IMR-90 (cell line): ENCODE measurements at regions not wholly inside any gene's neighbourhood (a gene's known extent, or its start where the extent isn't known, plus 50 kb on each side); places are given as distances from the start of the nearest gene placed in this dataset.

ENCODE experiments used
- ATAC-seq: fragments of 200-7000 bp; cut with Tn5 transposase; 2 replicates; pipeline ENCODE4 v1.9.1; 2020; ENCODE audit warnings: low read depth, mild to moderate bottlenecking, moderate library complexity
- BruUV-seq: library from RNA; stranded (reverse); fragments of 400-500 nt; replicated peaks from 2 replicates; lab custom pipeline; 2021; lab: Mats Ljungman, UMichigan
- CTCF ChIA-PET: fragments of 300-600 bp; formaldehyde crosslinking; extraction: SDS; loops from one replicate; lab custom pipeline; 2021; ENCODE audit warnings: antibody characterized with exemption; lab: Yijun Ruan, JAX
- POLR2A ChIA-PET: fragments of 300-600 bp; sonication (Branson Sonifier 250); formaldehyde crosslinking; loops from one replicate; lab custom pipeline; 2022; ENCODE audit warnings: antibody characterized with exemption; ENCODE audit not compliant: unreplicated experiment; lab: Charles Lee
- DNase-seq: peaks from one replicate; pipeline ENCODE4 v3.0.0; 2013
- H2AFZ ChIP-seq: replicated peaks from 2 replicates; pipeline ENCODE3; 2013; ENCODE audit warnings: low read length, mild to moderate bottlenecking; ENCODE audit not compliant: poor library complexity
- H2AK5ac ChIP-seq: 2 replicates; pipeline ENCODE4 v1.6.1; 2013; ENCODE audit warnings: low read depth, low read length, inconsistent platforms
- H2AK9ac ChIP-seq: replicated peaks from 2 replicates; pipeline ENCODE3; 2013; ENCODE audit warnings: mild to moderate bottlenecking, low read depth, low read length, moderate library complexity; ENCODE audit not compliant: poor library complexity
- H2BK120ac ChIP-seq: 2 replicates; pipeline ENCODE4 v1.6.1; 2013; ENCODE audit warnings: low read depth, low read length, inconsistent platforms
- H2BK15ac ChIP-seq: 3 replicates; pipeline ENCODE4 v1.6.1; 2013; ENCODE audit warnings: low read depth, low read length, inconsistent platforms
- H2BK20ac ChIP-seq: 2 replicates; pipeline ENCODE4 v1.6.1; 2013; ENCODE audit warnings: low read depth, mild to moderate bottlenecking, inconsistent platforms, low read length, moderate library complexity
- H2BK5ac ChIP-seq: 2 replicates; pipeline ENCODE4 v1.6.1; 2013; ENCODE audit warnings: mild to moderate bottlenecking, low read depth, low read length, inconsistent platforms; ENCODE audit not compliant: poor library complexity, severe bottlenecking
- H3K14ac ChIP-seq: replicated peaks from 2 replicates; pipeline ENCODE4 v1.6.1; 2013; ENCODE audit warnings: low read depth, low read length, inconsistent platforms
- H3K18ac ChIP-seq: 2 replicates; pipeline ENCODE4 v1.6.1; 2013; ENCODE audit warnings: low read depth, low read length, control low read depth
- H3K23ac ChIP-seq: 2 replicates; pipeline ENCODE4 v1.6.1; 2013; ENCODE audit warnings: low read depth, low read length, inconsistent platforms
- H3K27ac ChIP-seq: 2 replicates; pipeline ENCODE4 v1.5.1; 2013; ENCODE audit warnings: mild to moderate bottlenecking, control low read depth, low read length; ENCODE audit not compliant: insufficient read depth
- H3K27me3 ChIP-seq: 2 replicates; pipeline ENCODE4 v1.6.1; 2013; ENCODE audit warnings: low read length; ENCODE audit not compliant: control insufficient read depth, insufficient read depth
- H3K36me3 ChIP-seq: 2 replicates; pipeline ENCODE4 v1.6.1; 2013; ENCODE audit warnings: low read length, mixed read lengths; ENCODE audit not compliant: control insufficient read depth, insufficient read depth
- H3K4ac ChIP-seq: 2 replicates; pipeline ENCODE4 v1.6.1; 2013; ENCODE audit warnings: low read depth, low read length, inconsistent platforms
- H3K4me1 ChIP-seq: 2 replicates; pipeline ENCODE4 v1.6.1; 2013; ENCODE audit warnings: low read length, mixed read lengths; ENCODE audit not compliant: control insufficient read depth, insufficient read depth
- H3K4me2 ChIP-seq: 2 replicates; pipeline ENCODE4 v1.6.1; 2013; ENCODE audit warnings: low read depth, mild to moderate bottlenecking, control low read depth, low read length, moderate library complexity
- H3K4me3 ChIP-seq: 2 replicates; pipeline ENCODE4 v1.5.1; 2013; ENCODE audit warnings: low read depth, mild to moderate bottlenecking, control low read depth, low read length, moderate library complexity; ENCODE audit not compliant: insufficient read depth
- H3K56ac ChIP-seq: 2 replicates; pipeline ENCODE4 v1.6.1; 2013; ENCODE audit warnings: low read length, inconsistent platforms; ENCODE audit not compliant: insufficient read depth; ENCODE audit errors: extremely low read depth
- H3K79me1 ChIP-seq, 2 experiments: 2 replicates each; pipeline ENCODE4 v1.6.1; 2013; ENCODE audit warnings: low read length in 2 of 2, inconsistent platforms in 1 of 2, low read depth in 1 of 2
- H3K9ac ChIP-seq: 2 replicates; pipeline ENCODE4 v1.6.1; 2013; ENCODE audit warnings: low read depth, low read length, control low read depth
- H3K9me1 ChIP-seq: 2 replicates; pipeline ENCODE4 v1.6.1; 2013; ENCODE audit warnings: low read length, inconsistent platforms; ENCODE audit not compliant: insufficient read depth
- H3K9me3 ChIP-seq: 2 replicates; pipeline ENCODE4 v1.6.1; 2013; ENCODE audit warnings: low read length; ENCODE audit not compliant: control insufficient read depth, insufficient read depth
- H4K20me1 ChIP-seq: 2 replicates; pipeline ENCODE4 v1.6.1; 2013; ENCODE audit warnings: low read length, inconsistent platforms; ENCODE audit not compliant: insufficient read depth
- H4K5ac ChIP-seq: 2 replicates; pipeline ENCODE4 v1.6.1; 2013; ENCODE audit warnings: mild to moderate bottlenecking, low read depth, low read length, control low read depth
- H4K8ac ChIP-seq, 2 experiments: 2 replicates each; pipeline ENCODE4 v1.6.1; 2013; ENCODE audit warnings: low read depth in 2 of 2, low read length in 2 of 2, control low read depth in 1 of 2, inconsistent platforms in 1 of 2
- H4K91ac ChIP-seq: 2 replicates; pipeline ENCODE4 v1.6.1; 2013; ENCODE audit warnings: low read depth, low read length, inconsistent platforms; ENCODE audit not compliant: insufficient read depth
- CEBPB ChIP-seq: IDR thresholded peaks from 2 replicates; pipeline ENCODE4 v1.6.1; 2012; ENCODE audit warnings: low read depth, low read length, improper control_type of control experiment
- WGBS, 2 experiments: methylation state at CpG; one replicate each; pipeline versions ENCODE4 v1.1.5 to v1.1.7; 2013; ENCODE audit warnings: missing lambda C conversion rate in 2 of 2; ENCODE audit not compliant: insufficient read length in 1 of 2; ENCODE audit errors: extremely low coverage in 2 of 2; 5-methylcytosine and 5-hydroxymethylcytosine counted together
- dilution Hi-C: fragments of 300-500 bp; cut with HindIII; formaldehyde crosslinking; loops from one replicate; pipeline ENCODE4 v1.14.3; 2018; ENCODE audit warnings: low sequenced_read_pairs; ENCODE audit not compliant: unreplicated experiment
- in situ Hi-C: fragments of 300-500 bp; cut with MboI; formaldehyde crosslinking; loops from 3 replicates; pipeline ENCODE4 v1.14.3; 2019; ENCODE audit warnings: low sequenced_read_pairs, inconsistent platforms, mixed read lengths
- intact Hi-C: fragments of 100-400 bp; cut with micrococcal nuclease; formaldehyde crosslinking; loops from 2 replicates; pipeline ENCODE4 v1.10.0; 2022
- TF ChIP-seq, protein P1 (sequence below): conservative IDR thresholded peaks from 2 replicates; pipeline ENCODE4 v1.5.1; 2012; ENCODE audit warnings: mild to moderate bottlenecking, low read depth, low read length, improper control_type of control experiment

DNA sequence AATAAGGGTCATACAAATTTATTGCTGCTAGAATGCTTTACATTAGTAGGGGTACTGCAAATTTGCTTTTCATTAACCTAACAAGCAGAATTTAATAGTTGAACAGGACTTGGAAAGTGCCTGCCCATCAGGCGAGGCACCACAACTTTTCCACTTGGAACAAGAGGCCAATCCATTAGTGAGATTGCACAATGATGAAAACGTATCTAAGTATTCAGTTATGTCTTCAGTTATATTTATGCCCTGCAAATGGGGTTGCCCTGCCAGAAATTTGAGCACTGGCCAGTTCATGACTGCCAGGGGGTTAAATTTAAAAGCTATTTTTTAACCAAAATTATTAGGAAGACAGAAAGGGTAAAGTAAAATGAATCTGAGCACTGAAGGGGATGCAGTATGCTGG is 111.1 kb upstream of the PALS2 start:
- no peak for ATAC-seq

More for the DNA sequence above, 111.1 kb upstream of the PALS2 start:
- no peak overlapping the region for H4K91ac ChIP-seq
- no peak overlapping the region for H3K4ac ChIP-seq
- no peak overlapping the region for H2AK9ac ChIP-seq
- H2AFZ ChIP-seq, result no peak overlapping the region
- no peak overlapping the region for H3K27ac ChIP-seq
- H3K9ac ChIP-seq, result no peak overlapping the region
- H3K9me1 ChIP-seq, result no peaks in the 10 kb centered on the region
- peaks cover 7% of the 10 kb centered on the region for H3K27me3 ChIP-seq
- H2AK5ac ChIP-seq, result no peak overlapping the region
- CTCF ChIA-PET, result interaction anchor here (0.6 kb wide), 1 partner anchor 360 kb away, joined by 3 read pairs; no protein-coding TSS in a partner anchor
- H2BK15ac ChIP-seq, result no peak overlapping the region
- dilution Hi-C loops, result no loop called here
- H4K20me1 ChIP-seq, result no peaks in the 10 kb centered on the region
- no peak overlapping the region for H4K8ac ChIP-seq
- no peak overlapping the region for H3K4me2 ChIP-seq
- no peak overlapping the region for H2BK120ac ChIP-seq
- no CpG with 5 or more reads among the region's 2 CpGs for WGBS, 2 experiments
- no peak overlapping the region for H2BK20ac ChIP-seq
- no peaks in the 10 kb centered on the region for H3K4me1 ChIP-seq
- H3K18ac ChIP-seq, result no peak overlapping the region
- no peak overlapping the region for H3K14ac ChIP-seq
- peak; percentile 47 for TF ChIP-seq CEBPB
- TF ChIP-seq, protein P1, sequence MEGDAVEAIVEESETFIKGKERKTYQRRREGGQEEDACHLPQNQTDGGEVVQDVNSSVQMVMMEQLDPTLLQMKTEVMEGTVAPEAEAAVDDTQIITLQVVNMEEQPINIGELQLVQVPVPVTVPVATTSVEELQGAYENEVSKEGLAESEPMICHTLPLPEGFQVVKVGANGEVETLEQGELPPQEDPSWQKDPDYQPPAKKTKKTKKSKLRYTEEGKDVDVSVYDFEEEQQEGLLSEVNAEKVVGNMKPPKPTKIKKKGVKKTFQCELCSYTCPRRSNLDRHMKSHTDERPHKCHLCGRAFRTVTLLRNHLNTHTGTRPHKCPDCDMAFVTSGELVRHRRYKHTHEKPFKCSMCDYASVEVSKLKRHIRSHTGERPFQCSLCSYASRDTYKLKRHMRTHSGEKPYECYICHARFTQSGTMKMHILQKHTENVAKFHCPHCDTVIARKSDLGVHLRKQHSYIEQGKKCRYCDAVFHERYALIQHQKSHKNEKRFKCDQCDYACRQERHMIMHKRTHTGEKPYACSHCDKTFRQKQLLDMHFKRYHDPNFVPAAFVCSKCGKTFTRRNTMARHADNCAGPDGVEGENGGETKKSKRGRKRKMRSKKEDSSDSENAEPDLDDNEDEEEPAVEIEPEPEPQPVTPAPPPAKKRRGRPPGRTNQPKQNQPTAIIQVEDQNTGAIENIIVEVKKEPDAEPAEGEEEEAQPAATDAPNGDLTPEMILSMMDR, result no peak
- no peak overlapping the region for H3K56ac ChIP-seq
- in situ Hi-C loops, result no loop called here
- H3K4me3 ChIP-seq, result no peak overlapping the region
- intact Hi-C loops, result no loop called here
- no peak overlapping the region for H2BK5ac ChIP-seq
- no peak overlapping the region for H3K23ac ChIP-seq
- no peak for DNase-seq
- POLR2A ChIA-PET, result no interaction called here
- H3K79me1 ChIP-seq, result no peaks in the 10 kb centered on the region
- H4K5ac ChIP-seq, result no peak overlapping the region
- no peaks in the 10 kb centered on the region for H3K36me3 ChIP-seq
- BruUV-seq, result no TSS peak
- no peaks in the 10 kb centered on the region for H3K9me3 ChIP-seq
